MM.1S (cell line): ENCODE measurements at regions not wholly inside any gene's neighbourhood (a gene's known extent, or its start where the extent isn't known, plus 50 kb on each side); places are given as distances from the start of the nearest gene placed in this dataset.

ENCODE experiments used
- DNase-seq: peaks from one replicate; pipeline ENCODE4 v3.0.0-alpha.2; 2015
- H2AFZ ChIP-seq: fragments of 300-600 bp; sonication (generic); 2 replicates; pipeline ENCODE4 v1.6.0; 2016; ENCODE audit warnings: antibody characterized with exemption, low read length
- H3F3A ChIP-seq: fragments of 300-600 bp; sonication (generic); 2 replicates; pipeline ENCODE4 v1.6.1; 2016; ENCODE audit warnings: mild to moderate bottlenecking, antibody characterized with exemption, low read length, moderate library complexity, mixed read lengths; ENCODE audit not compliant: insufficient read depth
- H3K27ac ChIP-seq: fragments of 300-600 bp; sonication (generic); 2 replicates; pipeline ENCODE4 v1.5.1; 2016; ENCODE audit warnings: mild to moderate bottlenecking, low read length
- H3K27me3 ChIP-seq: fragments of 300-600 bp; sonication (generic); replicated peaks from 2 replicates; pipeline ENCODE4 v1.6.0; 2016; ENCODE audit warnings: low read length; ENCODE audit not compliant: insufficient read depth
- H3K36me3 ChIP-seq: fragments of 300-600 bp; sonication (generic); replicated peaks from 2 replicates; pipeline ENCODE4 v1.6.1; 2016; ENCODE audit warnings: mild to moderate bottlenecking, low read length, mixed read lengths; ENCODE audit not compliant: insufficient read depth
- H3K4me1 ChIP-seq: fragments of 300-600 bp; sonication (generic); 2 replicates; pipeline ENCODE4 v1.6.1; 2016; ENCODE audit warnings: low read length, mixed read lengths
- H3K4me2 ChIP-seq: fragments of 300-600 bp; sonication (generic); 2 replicates; pipeline ENCODE4 v1.6.0; 2016; ENCODE audit warnings: low read depth, low read length
- H3K4me3 ChIP-seq: fragments of 300-600 bp; sonication (generic); 2 replicates; pipeline ENCODE4 v1.5.1; 2016; ENCODE audit warnings: low read length, mixed read lengths
- H3K79me2 ChIP-seq: fragments of 300-600 bp; sonication (generic); 2 replicates; pipeline ENCODE4 v1.6.1; 2016; ENCODE audit warnings: mixed run types, low read length, mixed read lengths
- H3K9ac ChIP-seq: fragments of 300-600 bp; sonication (generic); 2 replicates; pipeline ENCODE4 v1.6.1; 2016; ENCODE audit warnings: low read length, mixed read lengths
- H3K9me2 ChIP-seq: fragments of 300-600 bp; sonication (generic); replicated peaks from 2 replicates; pipeline ENCODE4 v1.6.1; 2016; ENCODE audit warnings: mild to moderate bottlenecking, low read length, mixed read lengths; ENCODE audit not compliant: insufficient read depth
- H3K9me3 ChIP-seq: fragments of 300-600 bp; sonication (generic); replicated peaks from 2 replicates; pipeline ENCODE4 v1.6.1; 2016; ENCODE audit warnings: mild to moderate bottlenecking, low read length, mixed read lengths; ENCODE audit not compliant: insufficient read depth
- H4K20me1 ChIP-seq: fragments of 300-600 bp; sonication (generic); 2 replicates; pipeline ENCODE4 v1.6.1; 2016; ENCODE audit warnings: mild to moderate bottlenecking, low read length, moderate library complexity, mixed read lengths; ENCODE audit not compliant: insufficient read depth
- CTCF ChIP-seq: fragments of 300-600 bp; sonication (generic); IDR thresholded peaks from 2 replicates; pipeline ENCODE4 v1.5.1; 2016; ENCODE audit warnings: antibody characterized with exemption, low read length, mixed read lengths
- EZH2 ChIP-seq: fragments of 300-600 bp; sonication (generic); optimal IDR thresholded peaks from 2 replicates; pipeline ENCODE3; 2017; ENCODE audit warnings: low read depth, mild to moderate bottlenecking, antibody characterized with exemption, low read length, mixed read lengths
- EZH2phosphoT487 ChIP-seq: fragments of 300-600 bp; sonication (generic); IDR thresholded peaks from 2 replicates; pipeline ENCODE4 v1.6.1; 2018; ENCODE audit warnings: antibody characterized with exemption, low read length

DNA sequence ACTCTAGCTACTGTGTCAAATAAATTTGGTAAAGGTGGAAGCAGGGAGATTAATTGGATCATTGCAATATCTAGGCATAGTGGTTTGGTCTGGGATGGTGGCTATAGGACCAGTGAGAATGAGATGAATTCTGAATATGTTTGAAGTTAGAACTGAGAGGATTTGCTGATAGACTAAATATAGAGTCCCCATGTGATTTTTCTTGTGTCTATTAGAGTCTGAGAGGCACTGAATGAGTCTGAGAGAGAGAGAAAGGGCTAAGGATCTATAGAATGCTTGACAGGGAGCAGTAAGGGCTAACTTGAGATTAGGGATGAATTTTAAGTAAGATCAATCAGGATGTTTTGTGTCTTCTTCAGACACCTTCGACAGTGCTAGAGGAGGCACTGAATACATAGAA lies 77.9 kb upstream of the CHL1 start:
- no peaks in the 10 kb centered on the region for H4K20me1 ChIP-seq
- H3K27me3 ChIP-seq = no peaks in the 10 kb centered on the region
- no peak overlapping the region for H3K4me3 ChIP-seq
- H3K36me3 ChIP-seq = no peaks in the 10 kb centered on the region
- no peak for TF ChIP-seq CTCF
- TF ChIP-seq EZH2 = no peak
- no peak for TF ChIP-seq EZH2phosphoT487
- H3F3A ChIP-seq = no peaks in the 10 kb centered on the region
- H3K4me2 ChIP-seq = no peak overlapping the region
- H3K27ac ChIP-seq = no peak overlapping the region
- H2AFZ ChIP-seq = no peak overlapping the region
- no peaks in the 10 kb centered on the region for H3K4me1 ChIP-seq
- no peaks in the 10 kb centered on the region for H3K79me2 ChIP-seq
- no peak overlapping the region for H3K9ac ChIP-seq
- DNase-seq = no peak
- H3K9me2 ChIP-seq = no peaks in the 10 kb centered on the region
- H3K9me3 ChIP-seq = no peaks in the 10 kb centered on the region

DNA sequence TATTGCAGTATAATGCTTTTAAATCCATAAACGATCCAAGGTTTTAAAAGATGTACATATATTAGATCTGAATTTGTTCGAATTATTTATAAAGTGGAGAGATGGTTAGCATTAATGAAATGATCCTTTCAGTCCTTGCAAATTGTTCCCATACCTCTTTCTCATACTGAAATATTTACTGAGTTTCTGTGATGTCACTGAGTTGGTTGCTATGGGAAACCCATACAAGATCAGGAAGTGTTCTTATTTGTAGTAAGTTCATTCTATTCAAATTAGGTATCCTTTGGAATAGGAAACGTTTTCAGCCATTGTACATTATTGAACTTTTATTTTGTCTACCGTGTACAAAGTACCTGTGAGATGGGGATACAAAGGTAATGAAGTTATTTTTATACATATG lies 73.2 kb upstream of the CHL1 start:
- DNase-seq = no peak
- TF ChIP-seq EZH2 = no peak
- no peak for TF ChIP-seq CTCF
- no peak for TF ChIP-seq EZH2phosphoT487

DNA sequence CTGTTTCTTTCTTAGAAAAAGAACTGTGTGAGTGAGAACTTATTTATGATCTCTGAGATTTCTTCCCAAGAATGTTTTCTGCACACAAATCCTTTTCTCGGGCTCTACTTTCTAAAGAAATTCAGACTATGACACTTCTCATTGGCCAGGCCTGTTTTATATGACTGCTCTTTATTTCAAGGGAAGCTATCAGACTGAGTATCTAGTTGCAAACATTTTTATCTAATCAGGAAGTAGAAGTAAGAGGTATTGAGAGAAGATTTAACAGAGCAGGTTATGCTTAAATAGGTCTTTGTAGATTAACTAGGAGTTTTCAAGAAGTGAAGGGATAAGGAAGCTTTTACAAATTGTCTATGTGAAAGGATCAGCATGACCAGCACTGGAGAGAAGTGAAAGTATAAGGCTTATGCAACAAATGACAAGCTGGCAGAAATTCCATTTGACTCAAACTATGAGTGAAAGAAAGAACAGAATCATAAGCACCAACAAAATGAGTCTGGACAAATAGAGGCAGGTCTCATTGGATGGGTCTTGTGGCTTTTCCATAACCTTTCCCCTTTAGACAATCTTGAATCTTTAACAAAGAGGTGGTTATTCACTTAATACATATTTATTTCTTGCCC lies 71.9 kb upstream of the CHL1 start:
- H3K9me3 ChIP-seq = no peaks in the 10 kb centered on the region
- TF ChIP-seq CTCF (no peak), EZH2phosphoT487 (no peak), EZH2 (no peak)
- no peak overlapping the region for H3K9ac ChIP-seq
- H4K20me1 ChIP-seq = no peaks in the 10 kb centered on the region
- no peak overlapping the region for H2AFZ ChIP-seq
- H3K9me2 ChIP-seq = no peaks in the 10 kb centered on the region
- no peak for DNase-seq
- no peaks in the 10 kb centered on the region for H3K4me1 ChIP-seq
- no peaks in the 10 kb centered on the region for H3K27me3 ChIP-seq
- H3K36me3 ChIP-seq = no peaks in the 10 kb centered on the region
- H3K27ac ChIP-seq = no peak overlapping the region
- no peak overlapping the region for H3K4me3 ChIP-seq
- H3K4me2 ChIP-seq = no peak overlapping the region
- no peaks in the 10 kb centered on the region for H3K79me2 ChIP-seq
- no peaks in the 10 kb centered on the region for H3F3A ChIP-seq

More for the DNA sequence above, 73.2 kb upstream of the CHL1 start:
- no peaks in the 10 kb centered on the region for H3K27me3 ChIP-seq
- H3K79me2 ChIP-seq = no peaks in the 10 kb centered on the region
- no peak overlapping the region for H3K27ac ChIP-seq
- no peaks in the 10 kb centered on the region for H3F3A ChIP-seq
- no peaks in the 10 kb centered on the region for H3K4me1 ChIP-seq
- H3K4me2 ChIP-seq = no peak overlapping the region
- no peaks in the 10 kb centered on the region for H4K20me1 ChIP-seq
- no peaks in the 10 kb centered on the region for H3K9me3 ChIP-seq
- no peaks in the 10 kb centered on the region for H3K36me3 ChIP-seq
- H2AFZ ChIP-seq = no peak overlapping the region
- H3K9ac ChIP-seq = no peak overlapping the region
- no peaks in the 10 kb centered on the region for H3K9me2 ChIP-seq
- H3K4me3 ChIP-seq = no peak overlapping the region
